ENCODE measurements at regions not wholly inside any gene's neighbourhood (a gene's known extent, or its start where the extent isn't known, plus 50 kb on each side); places are given as distances from the start of the nearest gene placed in this dataset.

- Histone ChIP-seq H3K4me1 (ENCODE audit: low read depth) (no peaks in the 10 kb centered on the region), H3K36me3 (no peaks in the 10 kb centered on the region), H3K27ac (no peak overlapping the region), H3K4me3 (no peak overlapping the region), H3K27me3 (no peaks in the 10 kb centered on the region), H3K9me3 (ENCODE audit: low read depth) (no peaks in the 10 kb centered on the region)
- no peak for TF ChIP-seq CTCF (IDR thresholded peaks at IDR 0.05; ENCODE audit: low read depth, low read length)
- DNase-seq (ENCODE audit: low read depth in 1 of 2, low spot score in 1 of 2): no peak
Measured at GRCh38 chr10:47053081-47053798, 142.0 kb downstream of the PTPN20 start.

GRCh38 chr10:47054974-47055373 lies 143.7 kb downstream of the PTPN20 start:
- TF ChIP-seq CTCF (IDR thresholded peaks at IDR 0.05; ENCODE audit: low read depth, low read length): no peak
- no peaks in the 10 kb centered on the region for H3K9me3 ChIP-seq (ENCODE audit: low read depth)
- H3K4me3 ChIP-seq: no peak overlapping the region
- H3K27me3 ChIP-seq: no peaks in the 10 kb centered on the region
- no peak for DNase-seq (ENCODE audit: low read depth in 1 of 2, low spot score in 1 of 2)
- no peaks in the 10 kb centered on the region for H3K4me1 ChIP-seq (ENCODE audit: low read depth)
- no peaks in the 10 kb centered on the region for H3K36me3 ChIP-seq
- no peak overlapping the region for H3K27ac ChIP-seq

GRCh38 chr10:47055386-47056246 lies 144.4 kb downstream of the PTPN20 start:
- Histone ChIP-seq H3K9me3 (ENCODE audit: low read depth) (no peaks in the 10 kb centered on the region), H3K27me3 (no peaks in the 10 kb centered on the region), H3K27ac (no peak overlapping the region), H3K36me3 (no peaks in the 10 kb centered on the region), H3K4me1 (ENCODE audit: low read depth) (no peaks in the 10 kb centered on the region), H3K4me3 (no peak overlapping the region)
- no peak for DNase-seq (ENCODE audit: low read depth in 1 of 2, low spot score in 1 of 2)
- no peak for TF ChIP-seq CTCF (IDR thresholded peaks at IDR 0.05; ENCODE audit: low read depth, low read length)

GRCh38 chr10:47056247-47056510 lies 145.0 kb downstream of the PTPN20 start:
- no peaks in the 10 kb centered on the region for H3K27me3 ChIP-seq
- no peak for DNase-seq (ENCODE audit: low read depth in 1 of 2, low spot score in 1 of 2)

GRCh38 chr10:47057471-47057870 lies 146.2 kb downstream of the PTPN20 start:
- Histone ChIP-seq H3K36me3 (no peaks in the 10 kb centered on the region), H3K4me1 (ENCODE audit: low read depth) (no peaks in the 10 kb centered on the region), H3K27ac (no peak overlapping the region), H3K9me3 (ENCODE audit: low read depth) (no peaks in the 10 kb centered on the region), H3K4me3 (no peak overlapping the region), H3K27me3 (no peaks in the 10 kb centered on the region)
- TF ChIP-seq CTCF (IDR thresholded peaks at IDR 0.05; ENCODE audit: low read depth, low read length): no peak
- DNase-seq (ENCODE audit: low read depth in 1 of 2, low spot score in 1 of 2): no peak

More at GRCh38 chr10:47056247-47056510, 145.0 kb downstream of the PTPN20 start:
- Histone ChIP-seq H3K9me3 (ENCODE audit: low read depth) (no peaks in the 10 kb centered on the region), H3K4me1 (ENCODE audit: low read depth) (no peaks in the 10 kb centered on the region), H3K36me3 (no peaks in the 10 kb centered on the region), H3K4me3 (no peak overlapping the region), H3K27ac (no peak overlapping the region)
- TF ChIP-seq CTCF (IDR thresholded peaks at IDR 0.05; ENCODE audit: low read depth, low read length): no peak
